ENCODE measurements at regions not wholly inside any gene's neighbourhood (a gene's known extent, or its start where the extent isn't known, plus 50 kb on each side); places are given as distances from the start of the nearest gene placed in this dataset.

- H3K4me3 ChIP-seq (ENCODE audit: insufficient read depth, low read length, poor library complexity, severe bottlenecking) = no peak overlapping the region
- H3K36me3 ChIP-seq (ENCODE audit: low read length) = no peaks in the 10 kb centered on the region
Measured at GRCh38 chr4:110840221-110840654, 217.4 kb upstream of the PITX2 start.

GRCh38 chr4:110848787-110849186 is 225.9 kb upstream of the PITX2 start:
- H4K20me1 ChIP-seq (ENCODE audit: low read depth, low read length) = no peaks in the 10 kb centered on the region
- H3K4me2 ChIP-seq (ENCODE audit: low read depth, low read length, poor library complexity, severe bottlenecking) = no peak overlapping the region
- H3F3A ChIP-seq (ENCODE audit: insufficient read depth) = no peaks in the 10 kb centered on the region
- H3K79me2 ChIP-seq (ENCODE audit: insufficient read depth, low read length) = no peaks in the 10 kb centered on the region
- no peaks in the 10 kb centered on the region for H3K36me3 ChIP-seq (ENCODE audit: low read length)
- no peak for TF ChIP-seq EZH2phosphoT487 (conservative IDR thresholded peaks at IDR 0.05; ENCODE audit: low read length)
- no peak for TF ChIP-seq CTCF (IDR thresholded peaks at IDR 0.05; ENCODE audit: insufficient read depth, low read length, poor library complexity, severe bottlenecking)
- H3K27me3 ChIP-seq (ENCODE audit: low read length) = no peaks in the 10 kb centered on the region
- H3K9me2 ChIP-seq (replicated peaks; ENCODE audit: insufficient read depth, low read length) = no peaks in the 10 kb centered on the region
- H3K4me3 ChIP-seq (ENCODE audit: insufficient read depth, low read length, poor library complexity, severe bottlenecking) = no peak overlapping the region
- H3K27ac ChIP-seq (ENCODE audit: low read depth, low read length) = no peak overlapping the region
- no peak overlapping the region for H3K9ac ChIP-seq (ENCODE audit: low read length)
- no peak overlapping the region for H2AFZ ChIP-seq (ENCODE audit: low read depth, low read length, severe bottlenecking)
- H3K9me3 ChIP-seq (ENCODE audit: insufficient read depth, low read length) = no peaks in the 10 kb centered on the region

More at GRCh38 chr4:110840221-110840654, 217.4 kb upstream of the PITX2 start:
- Histone ChIP-seq H3K9me3 (ENCODE audit: insufficient read depth, low read length) (no peaks in the 10 kb centered on the region), H3K79me2 (ENCODE audit: insufficient read depth, low read length) (no peaks in the 10 kb centered on the region), H3K27me3 (ENCODE audit: low read length) (no peaks in the 10 kb centered on the region), H2AFZ (ENCODE audit: low read depth, low read length, severe bottlenecking) (no peak overlapping the region), H4K20me1 (ENCODE audit: low read depth, low read length) (no peaks in the 10 kb centered on the region), H3F3A (ENCODE audit: insufficient read depth) (no peaks in the 10 kb centered on the region), H3K4me2 (ENCODE audit: low read depth, low read length, poor library complexity, severe bottlenecking) (no peak overlapping the region), H3K27ac (ENCODE audit: low read depth, low read length) (no peak overlapping the region), H3K9me2 (replicated peaks; ENCODE audit: insufficient read depth, low read length) (no peaks in the 10 kb centered on the region), H3K9ac (ENCODE audit: low read length) (no peak overlapping the region)
- TF ChIP-seq EZH2phosphoT487 (conservative IDR thresholded peaks at IDR 0.05; ENCODE audit: low read length) (no peak), CTCF (IDR thresholded peaks at IDR 0.05; ENCODE audit: insufficient read depth, low read length, poor library complexity, severe bottlenecking) (no peak)

GRCh38 chr4:110849461-110849860 is 226.6 kb upstream of the PITX2 start:
- TF ChIP-seq EZH2phosphoT487 (conservative IDR thresholded peaks at IDR 0.05; ENCODE audit: low read length) (no peak), CTCF (IDR thresholded peaks at IDR 0.05; ENCODE audit: insufficient read depth, low read length, poor library complexity, severe bottlenecking) (no peak)
- no peak overlapping the region for H2AFZ ChIP-seq (ENCODE audit: low read depth, low read length, severe bottlenecking)

More at GRCh38 chr4:110849461-110849860, 226.6 kb upstream of the PITX2 start:
- no peak overlapping the region for H3K4me3 ChIP-seq (ENCODE audit: insufficient read depth, low read length, poor library complexity, severe bottlenecking)
- H3F3A ChIP-seq (ENCODE audit: insufficient read depth) = no peaks in the 10 kb centered on the region
- H3K79me2 ChIP-seq (ENCODE audit: insufficient read depth, low read length) = no peaks in the 10 kb centered on the region
- no peak overlapping the region for H3K9ac ChIP-seq (ENCODE audit: low read length)
- H3K36me3 ChIP-seq (ENCODE audit: low read length) = no peaks in the 10 kb centered on the region
- H3K9me2 ChIP-seq (replicated peaks; ENCODE audit: insufficient read depth, low read length) = no peaks in the 10 kb centered on the region
- H3K9me3 ChIP-seq (ENCODE audit: insufficient read depth, low read length) = no peaks in the 10 kb centered on the region
- H4K20me1 ChIP-seq (ENCODE audit: low read depth, low read length) = no peaks in the 10 kb centered on the region
- H3K4me2 ChIP-seq (ENCODE audit: low read depth, low read length, poor library complexity, severe bottlenecking) = no peak overlapping the region
- no peaks in the 10 kb centered on the region for H3K27me3 ChIP-seq (ENCODE audit: low read length)
- H3K27ac ChIP-seq (ENCODE audit: low read depth, low read length) = no peak overlapping the region
